ENCODE measurements at regions not wholly inside any gene's neighbourhood (a gene's known extent, or its start where the extent isn't known, plus 50 kb on each side); places are given as distances from the start of the nearest gene placed in this dataset.

- POLR2A ChIA-PET, result no interaction called here
- peaks cover 6% of the 10 kb centered on the region for H3K27me3 Mint-ChIP-seq
- H3K27ac Mint-ChIP-seq, result no peak overlapping the region
- no peak for TF ChIP-seq CTCF (IDR thresholded peaks at IDR 0.05)
- DNase-seq, result no peak
- no peak for ATAC-seq (ENCODE audit: low read depth)
- H3K9me3 Mint-ChIP-seq, result no peaks in the 10 kb centered on the region
- CTCF ChIA-PET, result no interaction called here
- no peaks in the 10 kb centered on the region for H3K4me1 Mint-ChIP-seq
- intact Hi-C loops (cut with micrococcal nuclease), result no loop called here
- no peaks in the 10 kb centered on the region for H3K36me3 Mint-ChIP-seq (ENCODE audit: low read depth)
- H3K4me3 Mint-ChIP-seq, result no peak overlapping the region
These were observed 88.7 kb upstream of the SHB start for GRCh38 chr9:38157711-38158110.

DNA sequence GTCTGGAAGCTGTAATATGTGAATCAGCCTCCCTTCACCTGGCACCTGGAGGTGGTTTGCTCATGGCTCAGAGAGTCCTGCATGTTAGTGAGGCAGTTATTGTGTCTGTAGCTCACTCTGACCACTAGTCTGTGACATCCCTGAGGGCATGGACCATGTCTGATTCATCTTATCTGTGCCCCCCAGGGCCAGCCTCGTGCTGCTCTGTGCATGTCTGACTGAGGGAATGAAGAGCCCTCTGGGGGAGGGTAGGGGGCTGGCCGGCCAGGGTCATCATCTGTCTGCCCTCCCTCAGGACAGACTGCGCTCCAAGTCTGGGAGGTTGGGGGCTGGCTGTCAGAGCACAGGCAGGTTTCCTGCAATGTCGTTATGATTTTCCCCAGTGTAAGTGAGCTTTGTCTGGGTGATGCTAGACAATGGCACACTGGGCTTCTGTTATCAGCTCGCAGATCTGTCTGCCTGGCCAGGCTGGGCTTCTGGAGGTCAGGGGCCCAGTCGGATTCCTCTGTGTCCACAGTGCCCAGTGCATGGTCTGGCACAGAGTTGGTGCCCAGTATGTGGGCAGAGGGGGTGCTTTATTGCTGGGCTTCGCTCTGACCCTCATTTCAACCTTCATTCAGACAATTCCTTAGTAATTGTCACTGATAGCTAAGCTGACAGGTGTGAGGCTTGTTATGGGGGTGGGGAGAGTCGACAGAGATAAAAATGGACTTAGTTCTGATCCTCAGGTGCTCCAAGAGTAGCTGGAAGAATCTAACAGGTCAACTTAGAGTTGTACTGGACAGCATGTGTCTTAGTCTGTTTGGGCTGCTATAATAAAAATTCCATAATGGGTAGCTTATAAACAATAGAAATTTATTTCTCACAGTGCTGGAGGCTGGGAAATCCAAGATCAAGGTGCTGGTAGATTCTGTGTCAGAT, 85.7 kb upstream of the SHB start:
- no peak for ATAC-seq (ENCODE audit: low read depth)
- Mint-ChIP-seq H3K27ac (no peak overlapping the region), H3K27me3 (peaks cover 6% of the 10 kb centered on the region), H3K4me3 (no peak overlapping the region), H3K9me3 (no peaks in the 10 kb centered on the region), H3K36me3 (ENCODE audit: low read depth) (no peaks in the 10 kb centered on the region), H3K4me1 (no peaks in the 10 kb centered on the region)
- no peak for DNase-seq
- intact Hi-C loops (cut with micrococcal nuclease), result no loop called here
- TF ChIP-seq CTCF (IDR thresholded peaks at IDR 0.05), result no peak
- ChIA-PET CTCF (interaction anchor here (0.7 to 0.8 kb wide), 2 partner anchors 9 to 10 kb away, joined by 3 read pairs; no protein-coding TSS in a partner anchor), POLR2A (no interaction called here)

DNA sequence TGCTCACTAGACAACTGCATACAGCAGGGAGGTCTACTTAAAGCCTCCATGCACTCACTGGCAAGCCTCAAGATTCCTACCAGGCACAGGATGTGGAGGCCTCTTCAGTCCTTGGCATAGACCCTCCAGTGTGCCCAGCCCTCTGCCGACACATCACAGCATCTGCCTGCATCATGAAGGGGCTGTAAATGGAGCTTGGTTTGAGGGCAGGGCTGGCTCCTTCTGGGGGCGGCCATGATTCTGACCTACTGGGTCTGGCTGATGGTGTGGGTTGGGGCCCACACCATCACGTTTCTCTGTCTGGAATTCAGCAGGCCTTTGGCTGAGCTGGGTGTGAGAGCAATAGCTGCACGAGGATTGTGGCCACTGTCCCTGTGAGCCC, 84.9 kb upstream of the SHB start:
- ChIA-PET CTCF (interaction anchor here (0.7 kb wide), 1 partner anchor 11 kb away, joined by 3 read pairs; no protein-coding TSS in a partner anchor), POLR2A (no interaction called here)
- DNase-seq (no peak), ATAC-seq (ENCODE audit: low read depth) (no peak)
- H3K27me3 Mint-ChIP-seq, result peaks cover 10% of the 10 kb centered on the region
- H3K36me3 Mint-ChIP-seq (ENCODE audit: low read depth), result no peaks in the 10 kb centered on the region
- H3K4me3 Mint-ChIP-seq, result no peak overlapping the region
- H3K4me1 Mint-ChIP-seq, result no peaks in the 10 kb centered on the region
- H3K9me3 Mint-ChIP-seq, result no peaks in the 10 kb centered on the region
- intact Hi-C loops (cut with micrococcal nuclease), result no loop called here
- no peak overlapping the region for H3K27ac Mint-ChIP-seq
- TF ChIP-seq CTCF (IDR thresholded peaks at IDR 0.05), result no peak

GRCh38 chr9:38153152-38153909, 84.3 kb upstream of the SHB start:
- H3K4me1 Mint-ChIP-seq, result no peaks in the 10 kb centered on the region
- no peak overlapping the region for H3K27ac Mint-ChIP-seq
- ChIA-PET POLR2A (no interaction called here), CTCF (no interaction called here)
- DNase-seq, result no peak
- no peak for ATAC-seq (ENCODE audit: low read depth)
- H3K4me3 Mint-ChIP-seq, result no peak overlapping the region
- H3K36me3 Mint-ChIP-seq (ENCODE audit: low read depth), result no peaks in the 10 kb centered on the region
- intact Hi-C loops (cut with micrococcal nuclease), result no loop called here
- no peaks in the 10 kb centered on the region for H3K9me3 Mint-ChIP-seq
- no peak for TF ChIP-seq CTCF (IDR thresholded peaks at IDR 0.05)
- peaks cover 10% of the 10 kb centered on the region for H3K27me3 Mint-ChIP-seq

DNA sequence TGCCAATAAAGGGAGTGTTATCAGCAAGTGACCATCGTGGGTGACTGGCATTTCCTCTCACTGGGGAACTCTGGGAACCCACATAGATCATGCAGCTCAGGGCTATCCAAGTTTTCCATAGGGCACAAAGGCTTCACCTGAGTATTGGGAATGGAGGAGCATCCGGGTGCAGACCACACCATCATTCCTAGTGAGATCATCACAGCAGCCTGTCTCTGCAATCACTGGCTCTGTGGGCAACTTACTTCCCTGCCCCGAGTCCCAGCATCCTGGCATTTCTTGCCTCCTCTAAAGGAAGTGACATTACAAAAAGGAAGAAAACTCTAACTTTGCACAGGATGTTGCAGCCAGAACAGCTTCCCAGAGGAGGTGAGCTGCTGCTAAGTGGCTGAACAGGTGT, 80.6 kb upstream of the SHB start:
- no peaks in the 10 kb centered on the region for H3K9me3 Mint-ChIP-seq
- ChIA-PET POLR2A (no interaction called here), CTCF (interaction anchor here (1.2 kb wide), 1 partner anchor 10 kb away, joined by 4 read pairs; no protein-coding TSS in a partner anchor)
- ATAC-seq (ENCODE audit: low read depth), result no peak
- no peak overlapping the region for H3K4me3 Mint-ChIP-seq
- no peak overlapping the region for H3K27ac Mint-ChIP-seq
- TF ChIP-seq CTCF (IDR thresholded peaks at IDR 0.05), result no peak
- intact Hi-C loops (cut with micrococcal nuclease), result no loop called here
- no peaks in the 10 kb centered on the region for H3K36me3 Mint-ChIP-seq (ENCODE audit: low read depth)
- no peak for DNase-seq
- H3K27me3 Mint-ChIP-seq, result peaks cover 18% of the 10 kb centered on the region
- no peaks in the 10 kb centered on the region for H3K4me1 Mint-ChIP-seq
